SK-N-MC (cell line): ENCODE measurements at regions not wholly inside any gene's neighbourhood (a gene's known extent, or its start where the extent isn't known, plus 50 kb on each side); places are given as distances from the start of the nearest gene placed in this dataset.

Source experiments
- FOXP2 ChIP-seq: optimal IDR thresholded peaks from 2 replicates; pipeline ENCODE3; 2011; ENCODE audit warnings: mild to moderate bottlenecking, moderate library complexity; ENCODE audit not compliant: insufficient read depth; ENCODE audit errors: extremely low read length, control extremely low read depth
- POLR2AphosphoS5 ChIP-seq: IDR thresholded peaks from 2 replicates; pipeline ENCODE4 v1.6.1; 2012; ENCODE audit warnings: mild to moderate bottlenecking, low read depth, low read length, borderline replicate concordance

DNA sequence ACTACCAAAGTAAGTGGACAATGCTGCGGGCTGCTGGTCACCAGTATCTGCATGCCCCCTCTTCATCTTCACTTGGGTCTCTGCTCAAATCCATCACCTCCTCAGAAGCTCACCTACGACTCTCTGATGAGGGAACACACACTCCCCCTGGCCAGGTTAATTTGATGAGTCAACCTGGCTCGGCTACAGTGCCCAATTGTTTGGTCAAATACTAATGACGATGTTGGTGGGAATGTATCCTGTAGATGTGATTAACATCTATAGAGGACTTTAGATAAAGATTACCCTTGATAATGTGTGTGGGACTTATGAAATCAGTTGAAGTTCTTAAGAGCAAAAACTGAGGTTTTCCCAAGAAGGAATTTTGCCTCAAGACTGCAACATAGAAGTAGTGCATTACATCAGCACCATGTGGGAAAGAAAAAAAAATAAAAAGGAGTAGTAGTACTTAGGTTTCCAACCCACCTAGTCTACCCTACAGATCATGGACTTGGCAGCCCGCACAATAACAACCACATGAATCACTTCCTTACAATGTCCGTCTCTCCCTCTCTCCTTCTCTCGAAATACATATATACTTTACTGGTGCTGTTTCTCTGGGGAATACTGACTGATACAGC lies 467.3 kb downstream of the DNAH5 start:
- no peak for TF ChIP-seq FOXP2
- no peak for TF ChIP-seq POLR2AphosphoS5
